Lower lobe of right lung (tissue), 2 donors: ENCODE measurements at regions not wholly inside any gene's neighbourhood (a gene's known extent, or its start where the extent isn't known, plus 50 kb on each side); places are given as distances from the start of the nearest gene placed in this dataset.

ENCODE experiments used
- ATAC-seq, 2 donors: fragments of 200-7000 bp; cut with Tn5 transposase; one replicate each; pipeline ENCODE4 v1.9.1; 2020 to 2022; ENCODE audit warnings: mild to moderate bottlenecking in 2 of 2, moderate library complexity in 2 of 2
- DNase-seq: peaks from one replicate; pipeline ENCODE4 v3.0.0-alpha.2; 2020
- H3K27ac ChIP-seq: fragments of 200-600 bp; one replicate; pipeline ENCODE4 v1.8.0; 2022
- H3K27me3 ChIP-seq: fragments of 200-600 bp; one replicate; pipeline ENCODE4 v1.8.0; 2022; ENCODE audit warnings: low read depth
- H3K36me3 ChIP-seq: fragments of 200-600 bp; one replicate; pipeline ENCODE4 v1.8.0; 2022; ENCODE audit warnings: mild to moderate bottlenecking
- H3K4me1 ChIP-seq: fragments of 200-600 bp; one replicate; pipeline ENCODE4 v1.8.0; 2022
- H3K4me3 ChIP-seq: fragments of 200-600 bp; one replicate; pipeline ENCODE4 v1.8.0; 2022; ENCODE audit warnings: mild to moderate bottlenecking
- H3K9me3 ChIP-seq: fragments of 200-600 bp; one replicate; pipeline ENCODE4 v1.8.0; 2022
- intact Hi-C: fragments of 100-400 bp; cut with DNase I; formaldehyde crosslinking; loops from one replicate; pipeline ENCODE4 v1.11.0; 2022
- TF ChIP-seq, protein P1 (sequence below): fragments of 200-600 bp; IDR thresholded peaks from one replicate; pipeline ENCODE4 v1.8.0; 2022; ENCODE audit warnings: antibody characterized with exemption, mild to moderate bottlenecking
- donor health status: DM: no; HTN: yes; CAD: no; lungs with severe emphysema.

- DNase-seq: no peak
- Histone ChIP-seq H3K4me1 (no peaks in the 10 kb centered on the region), H3K27ac (no peak overlapping the region), H3K36me3 (no peaks in the 10 kb centered on the region), H3K9me3 (no peaks in the 10 kb centered on the region), H3K4me3 (no peak overlapping the region), H3K27me3 (no peaks in the 10 kb centered on the region)
- intact Hi-C loops: no loop called here
- no peak for ATAC-seq
- TF ChIP-seq, protein P1, sequence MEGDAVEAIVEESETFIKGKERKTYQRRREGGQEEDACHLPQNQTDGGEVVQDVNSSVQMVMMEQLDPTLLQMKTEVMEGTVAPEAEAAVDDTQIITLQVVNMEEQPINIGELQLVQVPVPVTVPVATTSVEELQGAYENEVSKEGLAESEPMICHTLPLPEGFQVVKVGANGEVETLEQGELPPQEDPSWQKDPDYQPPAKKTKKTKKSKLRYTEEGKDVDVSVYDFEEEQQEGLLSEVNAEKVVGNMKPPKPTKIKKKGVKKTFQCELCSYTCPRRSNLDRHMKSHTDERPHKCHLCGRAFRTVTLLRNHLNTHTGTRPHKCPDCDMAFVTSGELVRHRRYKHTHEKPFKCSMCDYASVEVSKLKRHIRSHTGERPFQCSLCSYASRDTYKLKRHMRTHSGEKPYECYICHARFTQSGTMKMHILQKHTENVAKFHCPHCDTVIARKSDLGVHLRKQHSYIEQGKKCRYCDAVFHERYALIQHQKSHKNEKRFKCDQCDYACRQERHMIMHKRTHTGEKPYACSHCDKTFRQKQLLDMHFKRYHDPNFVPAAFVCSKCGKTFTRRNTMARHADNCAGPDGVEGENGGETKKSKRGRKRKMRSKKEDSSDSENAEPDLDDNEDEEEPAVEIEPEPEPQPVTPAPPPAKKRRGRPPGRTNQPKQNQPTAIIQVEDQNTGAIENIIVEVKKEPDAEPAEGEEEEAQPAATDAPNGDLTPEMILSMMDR: no peak
Observed at GRCh38 chr12:114776731-114777442, 92.9 kb upstream of the TBX3 start.

DNA sequence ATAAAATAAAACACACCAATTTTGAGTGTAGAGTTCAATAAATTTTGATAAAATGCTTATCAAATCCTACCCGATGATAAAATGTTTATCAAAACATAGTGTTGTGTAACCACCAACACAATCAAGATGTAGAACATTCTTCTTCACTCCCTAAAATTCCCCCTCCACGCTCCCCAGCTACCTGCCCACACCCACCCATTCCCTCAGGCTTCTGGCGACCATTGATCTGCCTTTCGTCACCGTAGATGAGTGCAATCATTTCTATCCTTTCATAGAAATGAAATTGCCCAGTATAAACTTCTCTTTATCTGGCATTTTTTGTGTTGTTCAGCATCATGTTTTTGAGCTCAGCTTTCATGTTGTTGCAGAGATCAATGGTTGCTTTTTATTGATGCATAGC lies 90.7 kb upstream of the TBX3 start:
- TF ChIP-seq, protein P1: no peak
- ATAC-seq (no peak), DNase-seq (no peak)
- intact Hi-C loops: no loop called here
- no peak overlapping the region for H3K27ac ChIP-seq
- H3K36me3 ChIP-seq: no peaks in the 10 kb centered on the region
- H3K27me3 ChIP-seq: no peaks in the 10 kb centered on the region
- H3K4me3 ChIP-seq: no peak overlapping the region
- no peaks in the 10 kb centered on the region for H3K9me3 ChIP-seq
- H3K4me1 ChIP-seq: no peaks in the 10 kb centered on the region

DNA sequence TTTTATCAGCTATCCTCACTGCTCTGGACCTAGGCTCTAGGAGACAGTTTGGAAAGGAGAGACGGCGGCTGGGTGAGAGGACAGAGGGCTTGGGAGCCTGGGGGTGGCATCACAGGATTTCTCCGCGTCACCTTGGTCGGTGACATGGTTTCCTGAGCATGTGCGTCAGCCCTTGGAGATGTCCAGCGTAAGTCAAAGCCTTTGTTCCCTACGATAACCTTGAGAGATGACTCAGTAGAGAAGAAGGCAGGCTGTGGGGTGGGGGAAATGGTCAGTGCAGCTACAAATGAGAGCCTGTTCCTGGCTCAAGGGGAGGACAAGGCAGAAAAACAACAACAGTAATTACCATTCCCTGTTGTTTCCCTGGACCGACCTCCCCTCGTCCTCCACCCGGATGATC lies 90.2 kb upstream of the TBX3 start:
- Histone ChIP-seq H3K36me3 (no peaks in the 10 kb centered on the region), H3K4me1 (no peaks in the 10 kb centered on the region), H3K27ac (no peak overlapping the region), H3K27me3 (no peaks in the 10 kb centered on the region), H3K9me3 (no peaks in the 10 kb centered on the region), H3K4me3 (no peak overlapping the region)
- TF ChIP-seq, protein P1: no peak
- intact Hi-C loops: no loop called here
- ATAC-seq (no peak), DNase-seq (no peak)

DNA sequence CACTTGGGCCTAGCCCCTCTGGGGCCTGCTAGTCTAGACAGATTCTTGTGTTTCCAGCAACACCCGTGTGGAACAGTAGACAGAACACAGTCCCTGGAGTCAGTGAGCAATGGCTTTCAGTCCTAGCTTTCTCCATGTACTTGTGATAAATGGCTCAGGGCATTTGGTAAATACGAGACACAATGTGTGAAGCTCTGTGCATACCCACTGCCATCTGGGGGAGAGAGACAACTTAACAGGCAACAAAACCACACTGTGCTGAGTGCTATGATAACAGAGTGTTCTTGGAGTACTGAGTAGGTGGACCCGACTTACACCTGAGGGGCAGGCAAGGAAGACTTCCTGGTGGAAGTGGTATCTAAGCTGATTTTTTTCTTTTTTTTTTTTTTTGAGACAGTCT lies 86.3 kb upstream of the TBX3 start:
- Histone ChIP-seq H3K36me3 (no peaks in the 10 kb centered on the region), H3K27ac (no peak overlapping the region), H3K27me3 (no peaks in the 10 kb centered on the region), H3K9me3 (no peaks in the 10 kb centered on the region), H3K4me3 (no peak overlapping the region), H3K4me1 (no peaks in the 10 kb centered on the region)
- intact Hi-C loops: no loop called here
- no peak for DNase-seq
- TF ChIP-seq, protein P1: no peak
- ATAC-seq: no peak

DNA sequence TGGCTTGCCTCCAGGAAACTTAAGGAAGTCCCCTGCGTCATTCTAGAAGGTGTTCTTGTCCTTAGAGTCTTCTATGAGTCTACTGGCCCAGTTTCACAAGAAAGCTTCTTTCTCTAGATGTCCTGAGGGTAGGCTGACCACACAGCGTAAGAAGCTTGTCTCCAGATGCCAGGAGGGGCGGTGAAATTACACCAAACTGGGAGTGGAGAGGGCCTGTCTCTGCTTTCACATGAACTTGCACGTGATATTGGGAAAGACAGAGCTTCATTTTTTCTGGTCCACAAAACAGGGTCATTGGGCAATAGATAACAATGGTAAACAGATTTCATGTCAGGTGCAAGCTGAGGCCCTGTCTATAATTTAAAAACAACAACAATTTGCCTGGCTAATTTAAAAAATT lies 85.7 kb upstream of the TBX3 start:
- no peak for ATAC-seq
- no peaks in the 10 kb centered on the region for H3K4me1 ChIP-seq
- H3K4me3 ChIP-seq: no peak overlapping the region
- H3K27ac ChIP-seq: no peak overlapping the region
- intact Hi-C loops: no loop called here
- H3K36me3 ChIP-seq: no peaks in the 10 kb centered on the region
- DNase-seq: no peak
- TF ChIP-seq, protein P1: no peak
- no peaks in the 10 kb centered on the region for H3K9me3 ChIP-seq
- no peaks in the 10 kb centered on the region for H3K27me3 ChIP-seq
